ENCODE measurements at regions not wholly inside any gene's neighbourhood (a gene's known extent, or its start where the extent isn't known, plus 50 kb on each side); places are given as distances from the start of the nearest gene placed in this dataset.

- TF ChIP-seq CTCF (IDR thresholded peaks at IDR 0.05) (no peak), POLR2A (IDR thresholded peaks at IDR 0.05) (no peak)
Measured at GRCh38 chr1:193309936-193310475, 123.6 kb upstream of the B3GALT2 start.

Data from heart left ventricle (tissue), 13 donors.